Neuron (in vitro differentiated cells): ENCODE measurements at regions not wholly inside any gene's neighbourhood (a gene's known extent, or its start where the extent isn't known, plus 50 kb on each side); places are given as distances from the start of the nearest gene placed in this dataset.

Experiments
- H2AFZ ChIP-seq: one replicate; pipeline ENCODE4 v1.6.1; 2013; ENCODE audit warnings: low read depth, mild to moderate bottlenecking, inconsistent platforms, low read length, moderate library complexity
- H3K27me3 ChIP-seq: one replicate; pipeline ENCODE4 v1.6.1; 2013; ENCODE audit warnings: low read length; ENCODE audit not compliant: insufficient read depth
- H3K36me3 ChIP-seq: one replicate; pipeline ENCODE4 v1.6.1; 2013; ENCODE audit warnings: low read length; ENCODE audit not compliant: insufficient read depth
- H3K4me1 ChIP-seq: one replicate; pipeline ENCODE4 v1.6.1; 2013; ENCODE audit warnings: low read length; ENCODE audit not compliant: insufficient read depth
- H3K4me3 ChIP-seq: 2 replicates; pipeline ENCODE4 v1.5.1; 2013; ENCODE audit warnings: mild to moderate bottlenecking, low read length, moderate library complexity
- H3K9me3 ChIP-seq: one replicate; pipeline ENCODE4 v1.6.1; 2013; ENCODE audit warnings: low read length

- no peaks in the 10 kb centered on the region for H3K36me3 ChIP-seq
- no peaks in the 10 kb centered on the region for H3K9me3 ChIP-seq
- peaks cover 2% of the 10 kb centered on the region for H3K4me1 ChIP-seq
Observed at GRCh38 chr20:11084508-11084907, 410.7 kb upstream of the JAG1 start.

GRCh38 chr20:11086970-11087369 lies 413.2 kb upstream of the JAG1 start:
- H3K27me3 ChIP-seq = no peaks in the 10 kb centered on the region
- H3K36me3 ChIP-seq = no peaks in the 10 kb centered on the region
- no peak overlapping the region for H3K4me3 ChIP-seq
- H3K9me3 ChIP-seq = no peaks in the 10 kb centered on the region
- H2AFZ ChIP-seq = no peak overlapping the region
- peaks cover 9% of the 10 kb centered on the region for H3K4me1 ChIP-seq

More at GRCh38 chr20:11084508-11084907, 410.7 kb upstream of the JAG1 start:
- no peak overlapping the region for H3K4me3 ChIP-seq
- no peaks in the 10 kb centered on the region for H3K27me3 ChIP-seq
- H2AFZ ChIP-seq = no peak overlapping the region

- Histone ChIP-seq H3K4me1 (peaks cover 8% of the 10 kb centered on the region), H3K4me3 (no peak overlapping the region), H3K9me3 (no peaks in the 10 kb centered on the region), H2AFZ (no peak overlapping the region), H3K27me3 (no peaks in the 10 kb centered on the region), H3K36me3 (no peaks in the 10 kb centered on the region)
Observed at GRCh38 chr20:11090751-11091150, 417.0 kb upstream of the JAG1 start.

- H2AFZ ChIP-seq = no peak overlapping the region
- peaks cover 8% of the 10 kb centered on the region for H3K4me1 ChIP-seq
- H3K4me3 ChIP-seq = no peak overlapping the region
- H3K27me3 ChIP-seq = no peaks in the 10 kb centered on the region
- H3K9me3 ChIP-seq = no peaks in the 10 kb centered on the region
- H3K36me3 ChIP-seq = no peaks in the 10 kb centered on the region
Observed at GRCh38 chr20:11091511-11091910, 417.7 kb upstream of the JAG1 start.

- peaks cover 8% of the 10 kb centered on the region for H3K4me1 ChIP-seq
Observed at GRCh38 chr20:11092151-11092550, 418.4 kb upstream of the JAG1 start.

GRCh38 chr20:11094196-11094595 lies 420.4 kb upstream of the JAG1 start:
- Histone ChIP-seq H3K36me3 (no peaks in the 10 kb centered on the region), H2AFZ (no peak overlapping the region), H3K9me3 (no peaks in the 10 kb centered on the region), H3K4me3 (no peak overlapping the region), H3K4me1 (peaks cover 8% of the 10 kb centered on the region), H3K27me3 (no peaks in the 10 kb centered on the region)

More at GRCh38 chr20:11092151-11092550, 418.4 kb upstream of the JAG1 start:
- H3K4me3 ChIP-seq = no peak overlapping the region
- no peaks in the 10 kb centered on the region for H3K27me3 ChIP-seq
- H3K36me3 ChIP-seq = no peaks in the 10 kb centered on the region
- H2AFZ ChIP-seq = no peak overlapping the region
- H3K9me3 ChIP-seq = no peaks in the 10 kb centered on the region

- Histone ChIP-seq H3K4me3 (no peak overlapping the region), H2AFZ (no peak overlapping the region), H3K4me1 (peaks cover 8% of the 10 kb centered on the region), H3K9me3 (no peaks in the 10 kb centered on the region), H3K36me3 (no peaks in the 10 kb centered on the region), H3K27me3 (no peaks in the 10 kb centered on the region)
Observed at GRCh38 chr20:11094711-11095110, 420.9 kb upstream of the JAG1 start.

- Histone ChIP-seq H3K4me1 (no peaks in the 10 kb centered on the region), H3K36me3 (no peaks in the 10 kb centered on the region), H2AFZ (no peak overlapping the region), H3K27me3 (no peaks in the 10 kb centered on the region), H3K9me3 (no peaks in the 10 kb centered on the region), H3K4me3 (no peak overlapping the region)
Observed at GRCh38 chr20:11098888-11099287, 425.1 kb upstream of the JAG1 start.

- H3K36me3 ChIP-seq = no peaks in the 10 kb centered on the region
- H3K9me3 ChIP-seq = no peaks in the 10 kb centered on the region
- H3K4me3 ChIP-seq = no peak overlapping the region
- no peaks in the 10 kb centered on the region for H3K4me1 ChIP-seq
- no peaks in the 10 kb centered on the region for H3K27me3 ChIP-seq
- H2AFZ ChIP-seq = no peak overlapping the region
Observed at GRCh38 chr20:11101243-11101642, 427.4 kb upstream of the JAG1 start.

- H3K9me3 ChIP-seq = no peaks in the 10 kb centered on the region
Observed at GRCh38 chr20:11101696-11102095, 427.9 kb upstream of the JAG1 start.

GRCh38 chr20:11103866-11104265 lies 430.1 kb upstream of the JAG1 start:
- Histone ChIP-seq H2AFZ (no peak overlapping the region), H3K27me3 (no peaks in the 10 kb centered on the region), H3K4me3 (no peak overlapping the region), H3K4me1 (peaks cover 6% of the 10 kb centered on the region), H3K36me3 (no peaks in the 10 kb centered on the region), H3K9me3 (no peaks in the 10 kb centered on the region)

More at GRCh38 chr20:11101696-11102095, 427.9 kb upstream of the JAG1 start:
- no peaks in the 10 kb centered on the region for H3K4me1 ChIP-seq
- no peaks in the 10 kb centered on the region for H3K27me3 ChIP-seq
- H3K36me3 ChIP-seq = no peaks in the 10 kb centered on the region
- H3K4me3 ChIP-seq = no peak overlapping the region
- no peak overlapping the region for H2AFZ ChIP-seq

GRCh38 chr20:11108102-11108810 lies 434.5 kb upstream of the JAG1 start:
- Histone ChIP-seq H3K4me3 (no peak overlapping the region), H2AFZ (no peak overlapping the region)

GRCh38 chr20:11110535-11110934 lies 436.7 kb upstream of the JAG1 start:
- H3K9me3 ChIP-seq = no peaks in the 10 kb centered on the region
- no peak overlapping the region for H2AFZ ChIP-seq
- no peaks in the 10 kb centered on the region for H3K27me3 ChIP-seq
- peaks cover 6% of the 10 kb centered on the region for H3K4me1 ChIP-seq
- no peak overlapping the region for H3K4me3 ChIP-seq
- no peaks in the 10 kb centered on the region for H3K36me3 ChIP-seq

More at GRCh38 chr20:11108102-11108810, 434.5 kb upstream of the JAG1 start:
- Histone ChIP-seq H3K27me3 (no peaks in the 10 kb centered on the region), H3K9me3 (no peaks in the 10 kb centered on the region), H3K4me1 (peaks cover 6% of the 10 kb centered on the region), H3K36me3 (no peaks in the 10 kb centered on the region)

GRCh38 chr20:11111191-11111590 lies 437.4 kb upstream of the JAG1 start:
- H3K4me3 ChIP-seq = no peak overlapping the region
- H3K27me3 ChIP-seq = no peaks in the 10 kb centered on the region
- H2AFZ ChIP-seq = no peak overlapping the region
- H3K4me1 ChIP-seq = peaks cover 6% of the 10 kb centered on the region
- no peaks in the 10 kb centered on the region for H3K9me3 ChIP-seq
- H3K36me3 ChIP-seq = no peaks in the 10 kb centered on the region
